Progenitor cell of endocrine pancreas (in vitro differentiated cells): ENCODE measurements at regions not wholly inside any gene's neighbourhood (a gene's known extent, or its start where the extent isn't known, plus 50 kb on each side); places are given as distances from the start of the nearest gene placed in this dataset.

Experiments
- DNase-seq: peaks from one replicate; pipeline ENCODE4 v3.0.0; 2021; ENCODE audit warnings: low spot score; ENCODE audit not compliant: unreplicated experiment
- H3K27ac Mint-ChIP-seq: 2 replicates; pipeline ENCODE4 v1.8.0; 2021; ENCODE audit warnings: mild to moderate bottlenecking, moderate library complexity, mixed read lengths
- H3K27me3 Mint-ChIP-seq: 2 replicates; pipeline ENCODE4 v1.8.0; 2021; ENCODE audit warnings: mixed read lengths
- H3K36me3 Mint-ChIP-seq: 2 replicates; pipeline ENCODE4 v1.8.0; 2022; ENCODE audit warnings: mixed read lengths; ENCODE audit not compliant: insufficient read depth
- H3K4me1 Mint-ChIP-seq: 2 replicates; pipeline ENCODE4 v1.8.0; 2021; ENCODE audit warnings: low read depth, mixed read lengths
- H3K4me3 Mint-ChIP-seq: 2 replicates; pipeline ENCODE4 v1.8.0; 2021; ENCODE audit warnings: low read depth, mild to moderate bottlenecking, moderate library complexity, mixed read lengths
- H3K9me3 Mint-ChIP-seq: 2 replicates; pipeline ENCODE4 v1.8.0; 2021; ENCODE audit warnings: low read depth, mixed read lengths
- CTCF ChIP-seq: fragments of 200-600 bp; sonication (generic); IDR thresholded peaks from one replicate; pipeline ENCODE4 v1.5.0; 2021; ENCODE audit warnings: antibody characterized with exemption, mild to moderate bottlenecking; ENCODE audit not compliant: unreplicated experiment

GRCh38 chr2:81043681-81044080 lies 739.1 kb upstream of the LRRTM1 start:
- DNase-seq: no peak
- Mint-ChIP-seq H3K27me3 (no peaks in the 10 kb centered on the region), H3K36me3 (no peaks in the 10 kb centered on the region), H3K4me3 (no peak overlapping the region), H3K9me3 (peaks cover 2% of the 10 kb centered on the region), H3K4me1 (no peaks in the 10 kb centered on the region), H3K27ac (no peak overlapping the region)
- TF ChIP-seq CTCF: no peak

GRCh38 chr2:81007104-81007503 lies 702.6 kb upstream of the LRRTM1 start:
- Mint-ChIP-seq H3K4me1 (no peaks in the 10 kb centered on the region), H3K36me3 (no peaks in the 10 kb centered on the region), H3K9me3 (peaks cover 7% of the 10 kb centered on the region), H3K4me3 (no peak overlapping the region), H3K27ac (no peak overlapping the region), H3K27me3 (no peaks in the 10 kb centered on the region)
- DNase-seq: no peak
- TF ChIP-seq CTCF: no peak

- Mint-ChIP-seq H3K27me3 (no peaks in the 10 kb centered on the region), H3K4me3 (no peak overlapping the region), H3K27ac (no peak overlapping the region), H3K9me3 (peaks cover 24% of the 10 kb centered on the region), H3K36me3 (no peaks in the 10 kb centered on the region), H3K4me1 (no peaks in the 10 kb centered on the region)
- no peak for TF ChIP-seq CTCF
- DNase-seq: no peak
These were observed 698.4 kb upstream of the LRRTM1 start for GRCh38 chr2:81002906-81003305.

GRCh38 chr2:80987466-80987865 lies 682.9 kb upstream of the LRRTM1 start:
- Mint-ChIP-seq H3K9me3 (peaks cover 18% of the 10 kb centered on the region), H3K4me3 (no peak overlapping the region), H3K36me3 (no peaks in the 10 kb centered on the region), H3K4me1 (no peaks in the 10 kb centered on the region), H3K27me3 (no peaks in the 10 kb centered on the region), H3K27ac (no peak overlapping the region)
- DNase-seq: no peak
- TF ChIP-seq CTCF: no peak

GRCh38 chr2:80969900-80970299 lies 665.3 kb upstream of the LRRTM1 start:
- no peaks in the 10 kb centered on the region for H3K4me1 Mint-ChIP-seq
- H3K27me3 Mint-ChIP-seq: no peaks in the 10 kb centered on the region
- H3K9me3 Mint-ChIP-seq: peaks cover 29% of the 10 kb centered on the region
- H3K4me3 Mint-ChIP-seq: no peak overlapping the region
- TF ChIP-seq CTCF: no peak
- H3K36me3 Mint-ChIP-seq: peaks cover 2% of the 10 kb centered on the region
- H3K27ac Mint-ChIP-seq: no peak overlapping the region
- DNase-seq: no peak
